CD14-positive monocyte (primary cell): ENCODE measurements at regions not wholly inside any gene's neighbourhood (a gene's known extent, or its start where the extent isn't known, plus 50 kb on each side); places are given as distances from the start of the nearest gene placed in this dataset.

Experiments
- DNase-seq, 3 donors: peaks; one replicate each; pipeline ENCODE4 v3.0.0-alpha.2; 2011 to 2022
- H2AFZ ChIP-seq: 2 replicates; pipeline ENCODE4 v1.6.0; 2012; ENCODE audit warnings: mild to moderate bottlenecking, low read depth, low read length, inconsistent platforms; ENCODE audit not compliant: insufficient read depth, poor library complexity, severe bottlenecking
- H3K27ac ChIP-seq, 2 donors: 1 replicate in 1 of 2; 2 replicates in 1 of 2; pipeline ENCODE4 v1.5.1; 2012 to 2013; ENCODE audit warnings: low read length in 2 of 2, control low read depth in 1 of 2, inconsistent platforms in 1 of 2, low read depth in 1 of 2, mild to moderate bottlenecking in 1 of 2
- H3K27me3 ChIP-seq, 2 donors: one replicate each; pipeline versions ENCODE4 v1.6.0 to v1.6.1; 2011 to 2013; ENCODE audit warnings: low read length in 2 of 2; ENCODE audit not compliant: control insufficient read depth in 2 of 2, insufficient read depth in 2 of 2
- H3K36me3 ChIP-seq, 2 donors: replicated peaks in 1 of 2; 1 replicate in 1 of 2; 2 replicates in 1 of 2; pipeline versions ENCODE4 v1.5.1 to v1.6.1; 2012 to 2013; ENCODE audit warnings: low read length in 2 of 2, control low read depth in 1 of 2, inconsistent platforms in 1 of 2, mild to moderate bottlenecking in 1 of 2; ENCODE audit not compliant: insufficient read depth in 2 of 2, control insufficient read depth in 1 of 2
- H3K4me1 ChIP-seq, 2 donors: 1 replicate in 1 of 2; 2 replicates in 1 of 2; pipeline versions ENCODE4 v1.5.1 to v1.6.1; 2012 to 2013; ENCODE audit warnings: low read length in 2 of 2, control low read depth in 1 of 2, inconsistent platforms in 1 of 2, mild to moderate bottlenecking in 1 of 2, moderate library complexity in 1 of 2; ENCODE audit not compliant: insufficient read depth in 2 of 2, control insufficient read depth in 1 of 2
- H3K4me2 ChIP-seq: replicated peaks from 2 replicates; pipeline ENCODE3; 2012; ENCODE audit warnings: low read length, moderate library complexity, mild to moderate bottlenecking; ENCODE audit not compliant: poor library complexity, severe bottlenecking; ENCODE audit errors: extremely low read depth
- H3K4me3 ChIP-seq, 3 experiments: fragments of 200-600 bp in 1 of 3; sonication (generic) in 1 of 3; replicated peaks in 1 of 3; 1 replicate in 2 of 3; 2 replicates in 1 of 3; pipeline ENCODE4 v1.5.1; 2011 to 2013; ENCODE audit warnings: low read length in 3 of 3, mild to moderate bottlenecking in 3 of 3, control low read depth in 2 of 3, low read depth in 2 of 3, inconsistent platforms in 1 of 3, moderate library complexity in 1 of 3
- H3K79me2 ChIP-seq: 2 replicates; pipeline ENCODE4 v1.6.0; 2012; ENCODE audit warnings: mild to moderate bottlenecking, control low read depth, inconsistent platforms, low read length, moderate library complexity; ENCODE audit not compliant: insufficient read depth
- H3K9ac ChIP-seq: 2 replicates; pipeline ENCODE4 v1.6.0; 2017; ENCODE audit warnings: low read length, mild to moderate bottlenecking; ENCODE audit not compliant: insufficient read depth, poor library complexity, severe bottlenecking
- H3K9me3 ChIP-seq, 2 donors: replicated peaks in 1 of 2; 1 replicate in 1 of 2; 2 replicates in 1 of 2; pipeline versions ENCODE4 v1.5.1 to v1.6.1; 2012 to 2013; ENCODE audit warnings: low read length in 2 of 2, control low read depth in 1 of 2; ENCODE audit not compliant: control insufficient read depth in 1 of 2, insufficient read depth in 1 of 2
- H4K20me1 ChIP-seq: 2 replicates; pipeline ENCODE4 v1.6.0; 2012; ENCODE audit warnings: mild to moderate bottlenecking, low read length, control low read depth, moderate library complexity; ENCODE audit not compliant: insufficient read depth
- H3K27ac Mint-ChIP-seq, 7 donors: one replicate each; pipeline ENCODE4 v1.8.0; 2020; ENCODE audit warnings: mild to moderate bottlenecking in 7 of 7, mixed read lengths in 7 of 7, moderate library complexity in 6 of 7, inconsistent platforms in 2 of 7
- H3K27me3 Mint-ChIP-seq, 3 donors: one replicate each; pipeline ENCODE4 v1.8.0; 2021 to 2022; ENCODE audit warnings: low read depth in 3 of 3, mild to moderate bottlenecking in 3 of 3, mixed read lengths in 3 of 3, moderate library complexity in 3 of 3, inconsistent platforms in 1 of 3
- H3K36me3 Mint-ChIP-seq, 2 donors: one replicate each; pipeline ENCODE4 v1.8.0; 2020; ENCODE audit warnings: mixed read lengths in 2 of 2, inconsistent platforms in 1 of 2, mild to moderate bottlenecking in 1 of 2
- H3K4me1 Mint-ChIP-seq: one replicate; pipeline ENCODE4 v1.8.0; 2020; ENCODE audit warnings: mild to moderate bottlenecking, mixed read lengths
- H3K4me3 Mint-ChIP-seq, 2 donors: one replicate each; pipeline ENCODE4 v1.8.0; 2020; ENCODE audit warnings: mild to moderate bottlenecking in 2 of 2, mixed read lengths in 2 of 2, moderate library complexity in 1 of 2
- H3K9me3 Mint-ChIP-seq, 7 donors: one replicate each; pipeline ENCODE4 v1.8.0; 2020 to 2022; ENCODE audit warnings: mixed read lengths in 7 of 7, mild to moderate bottlenecking in 6 of 7, moderate library complexity in 6 of 7, inconsistent platforms in 2 of 7
- CTCF ChIP-seq: fragments of 200-600 bp; IDR thresholded peaks from one replicate; pipeline ENCODE4 v1.8.0; 2022; ENCODE audit warnings: antibody characterized with exemption, mild to moderate bottlenecking
- WGBS: methylation state at CpG from one replicate; pipeline ENCODE4 v1.1.5; 2013; ENCODE audit warnings: missing lambda C conversion rate; ENCODE audit not compliant: insufficient coverage; 5-methylcytosine and 5-hydroxymethylcytosine counted together
- intact Hi-C, 2 donors: fragments of 100-400 bp; cut with micrococcal nuclease; formaldehyde crosslinking; loops; one replicate each; pipeline versions ENCODE4 v1.15.0 to v1.15.1; 2023

- Histone ChIP-seq H3K27ac (no peak overlapping the region), H3K9ac (no peak overlapping the region), H3K9me3 (no peaks in the 10 kb centered on the region), H3K4me3 (no peak overlapping the region), H4K20me1 (no peaks in the 10 kb centered on the region), H3K79me2 (no peaks in the 10 kb centered on the region), H3K36me3 (no peaks in the 10 kb centered on the region), H3K27me3 (no peaks in the 10 kb centered on the region), H2AFZ (no peak overlapping the region), H3K4me1 (no peaks in the 10 kb centered on the region), H3K4me2 (no peak overlapping the region)
- Mint-ChIP-seq H3K36me3 (no peaks in the 10 kb centered on the region), H3K9me3 (peaks cover 0 to 10% (median 4%) of the 10 kb centered on the region in 7 donors), H3K4me3 (no peak overlapping the region), H3K27me3 (peaks cover 0 to 3% (median 0%) of the 10 kb centered on the region in 3 donors), H3K27ac (no peak overlapping the region), H3K4me1 (no peaks in the 10 kb centered on the region)
- no peak for TF ChIP-seq CTCF
- intact Hi-C loops = no loop called here
- 71% methylated on average over 1 of the region's 4 CpGs for WGBS
- no peak for DNase-seq
Measured at GRCh38 chr2:51638811-51639210, 606.9 kb upstream of the NRXN1 start.

GRCh38 chr2:51633073-51633472 lies 601.1 kb upstream of the NRXN1 start:
- no peak overlapping the region for H3K4me3 Mint-ChIP-seq
- H3K36me3 ChIP-seq = no peaks in the 10 kb centered on the region
- H2AFZ ChIP-seq = no peak overlapping the region
- H3K4me2 ChIP-seq = no peak overlapping the region
- H4K20me1 ChIP-seq = no peaks in the 10 kb centered on the region
- no peaks in the 10 kb centered on the region for H3K36me3 Mint-ChIP-seq
- no peak overlapping the region for H3K9ac ChIP-seq
- no peak for TF ChIP-seq CTCF
- DNase-seq = no peak
- no peak overlapping the region for H3K27ac ChIP-seq
- no peak overlapping the region for H3K27ac Mint-ChIP-seq
- no peaks in the 10 kb centered on the region for H3K79me2 ChIP-seq
- no peaks in the 10 kb centered on the region for H3K4me1 Mint-ChIP-seq
- H3K4me3 ChIP-seq = no peak overlapping the region
- H3K27me3 ChIP-seq = no peaks in the 10 kb centered on the region
- peaks cover 0 to 3% (median 0%) of the 10 kb centered on the region in 3 donors for H3K27me3 Mint-ChIP-seq
- H3K9me3 Mint-ChIP-seq = peaks cover 2 to 7% (median 2%) of the 10 kb centered on the region in 7 donors
- intact Hi-C loops = no loop called here
- H3K9me3 ChIP-seq = peaks cover 0 to 3% of the 10 kb centered on the region in 2 donors
- no peaks in the 10 kb centered on the region for H3K4me1 ChIP-seq
